ENCODE measurements at regions not wholly inside any gene's neighbourhood (a gene's known extent, or its start where the extent isn't known, plus 50 kb on each side); places are given as distances from the start of the nearest gene placed in this dataset.

- Histone ChIP-seq H3K27me3 (ENCODE audit: control insufficient read depth in 2 of 2, insufficient read depth in 2 of 2, low read length in 2 of 2) (no peaks in the 10 kb centered on the region), H3K36me3 (ENCODE audit: control insufficient read depth in 2 of 2, extremely low read depth in 1 of 2, insufficient read depth in 2 of 2, low read length in 2 of 2) (no peaks in the 10 kb centered on the region), H3K4me2 (ENCODE audit: insufficient read depth, low read length) (no peak overlapping the region), H3K79me2 (ENCODE audit: control insufficient read depth, insufficient read depth, low read length) (no peaks in the 10 kb centered on the region), H3K9ac (replicated peaks; ENCODE audit: extremely low read depth, insufficient read depth, low read length) (no peak overlapping the region), H4K20me1 (replicated peaks; ENCODE audit: control insufficient read depth, extremely low read depth, insufficient read depth, low read length) (no peaks in the 10 kb centered on the region), H2AFZ (ENCODE audit: low read depth, low read length) (no peak overlapping the region), H3K9me1 (replicated peaks; ENCODE audit: control insufficient read depth, extremely low read depth, insufficient read depth, low read length) (no peaks in the 10 kb centered on the region), H3K27ac (ENCODE audit: insufficient read depth, low read depth, low read length) (no peak overlapping the region), H3K4me1 (ENCODE audit: control insufficient read depth, extremely low read depth, insufficient read depth, low read length) (no peaks in the 10 kb centered on the region), H3K4me3 (replicated peaks in 1 of 3; ENCODE audit: insufficient read depth in 1 of 3, low read depth in 1 of 3, low read length in 3 of 3) (no peak overlapping the region), H3K9me3 (replicated peaks; ENCODE audit: control insufficient read depth, insufficient read depth, low read length) (no peaks in the 10 kb centered on the region)
- CTCF ChIA-PET, result no interaction called here
- intact Hi-C loops (cut with micrococcal nuclease), result no loop called here
- no peak for TF ChIP-seq JUN (IDR thresholded peaks at IDR 0.05; ENCODE audit: borderline replicate concordance, insufficient read depth, insufficient read length, low read depth)
- no peak for TF ChIP-seq MAX (IDR thresholded peaks at IDR 0.05; ENCODE audit: insufficient read depth, insufficient read length)
- no peak for TF ChIP-seq MYC (IDR thresholded peaks at IDR 0.05; ENCODE audit: low read depth, low read length)
- no peak for TF ChIP-seq FOS (IDR thresholded peaks at IDR 0.05; ENCODE audit: borderline replicate concordance, insufficient read depth, low read length)
- no peak for TF ChIP-seq POLR2AphosphoS5 (IDR thresholded peaks at IDR 0.05; ENCODE audit: insufficient read depth, low read depth, low read length)
- TF ChIP-seq GATA2 (IDR thresholded peaks at IDR 0.05; ENCODE audit: insufficient read depth, insufficient read length, low read depth, low read length), result no peak
- no peak for TF ChIP-seq POLR2A (IDR thresholded peaks at IDR 0.05; ENCODE audit: low read depth, low read length)
- TF ChIP-seq CTCF (IDR thresholded peaks at IDR 0.05; ENCODE audit: extremely low read depth in 1 of 2, insufficient read depth in 1 of 2, low read depth in 1 of 2, low read length in 2 of 2), result no peak
- no peak for TF ChIP-seq EZH2 (IDR thresholded peaks at IDR 0.05; ENCODE audit: borderline replicate concordance, low read depth, low read length, severe bottlenecking)
- POLR2A ChIA-PET, result no interaction called here
- no peak for FAIRE-seq
- BruUV-seq (replicated peaks), result no TSS peak
- dilution Hi-C loops (cut with MboI; ENCODE audit: extremely low pct_ligation_motif_present, low sequenced_read_pairs), result no loop called here
- no peak for DNase-seq (ENCODE audit: low read depth, low spot score)
Observed at GRCh38 chr7:156022483-156023459, 210.5 kb upstream of the SHH start.
